NCI-H1092 treated with DMSO at 0.1 percent for 48 hours (cell line): ENCODE measurements at regions not wholly inside any gene's neighbourhood (a gene's known extent, or its start where the extent isn't known, plus 50 kb on each side); places are given as distances from the start of the nearest gene placed in this dataset.

Experiments used
- DNase-seq: peaks from one replicate; lab custom pipeline; 2025; lab: John Stamatoyannopoulos, UW

- DNase-seq = no peak
Observed at GRCh38 chr3:95939235-95939809, 875.1 kb upstream of the EPHA6 start.

DNA sequence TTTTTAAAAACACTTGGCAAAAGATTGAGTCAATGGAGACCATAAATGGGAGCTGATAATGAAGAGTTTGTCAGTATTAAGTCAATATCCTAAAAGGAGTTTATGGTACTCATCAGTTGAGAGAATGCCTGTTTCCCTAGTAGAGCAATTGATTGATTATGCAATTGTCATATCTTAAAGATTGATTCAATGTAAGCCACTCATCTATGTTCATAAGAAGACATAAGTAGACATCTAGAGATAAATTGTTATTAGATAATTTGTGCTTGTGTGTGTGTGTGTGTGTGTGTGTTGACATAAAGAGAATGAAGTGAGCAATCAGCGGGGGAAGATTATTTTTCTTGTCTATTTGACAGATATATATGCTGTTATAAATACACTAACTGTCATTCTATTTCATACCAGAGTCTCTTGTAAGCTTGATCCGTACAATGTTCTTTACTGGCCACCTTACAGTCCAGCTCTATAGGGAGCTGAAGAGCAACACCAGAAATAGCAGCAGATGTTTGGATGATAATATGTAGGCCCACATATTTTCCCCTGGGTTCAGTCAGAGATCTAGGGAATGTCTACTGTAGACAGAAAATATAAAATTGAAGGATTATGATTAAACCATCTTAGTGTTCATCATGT is 848.6 kb upstream of the EPHA6 start:
- no peak for DNase-seq

DNA sequence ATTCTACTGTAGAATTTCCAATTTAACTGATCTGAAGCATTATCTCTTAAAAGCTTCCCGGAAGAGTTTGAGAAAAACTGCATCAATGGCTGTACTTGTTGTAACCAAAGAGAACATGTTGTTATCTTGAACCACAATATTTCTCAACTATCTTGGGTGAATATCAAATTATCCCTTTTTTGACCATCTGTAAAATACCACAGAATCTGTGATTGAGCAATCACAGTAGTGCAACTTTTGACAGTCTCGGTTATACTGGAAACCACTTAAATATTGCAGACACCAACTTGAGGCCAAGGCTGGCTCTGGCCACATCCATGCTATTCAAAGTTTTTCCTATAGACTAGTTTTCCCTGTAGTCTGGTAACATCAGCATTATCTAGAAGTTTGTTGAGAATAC is 842.8 kb upstream of the EPHA6 start:
- DNase-seq = no peak

- no peak for DNase-seq
Observed at GRCh38 chr3:95994338-95994737, 820.1 kb upstream of the EPHA6 start.

GRCh38 chr3:96000966-96001365 is 813.4 kb upstream of the EPHA6 start:
- DNase-seq = no peak

GRCh38 chr3:96007650-96008195 is 806.7 kb upstream of the EPHA6 start:
- DNase-seq = no peak

- DNase-seq = no peak
Observed at GRCh38 chr3:96012939-96013338, 801.5 kb upstream of the EPHA6 start.

GRCh38 chr3:96017556-96017955 is 796.8 kb upstream of the EPHA6 start:
- no peak for DNase-seq

GRCh38 chr3:96022676-96023075 is 791.7 kb upstream of the EPHA6 start:
- no peak for DNase-seq

GRCh38 chr3:96027718-96028117 is 786.7 kb upstream of the EPHA6 start:
- no peak for DNase-seq

DNA sequence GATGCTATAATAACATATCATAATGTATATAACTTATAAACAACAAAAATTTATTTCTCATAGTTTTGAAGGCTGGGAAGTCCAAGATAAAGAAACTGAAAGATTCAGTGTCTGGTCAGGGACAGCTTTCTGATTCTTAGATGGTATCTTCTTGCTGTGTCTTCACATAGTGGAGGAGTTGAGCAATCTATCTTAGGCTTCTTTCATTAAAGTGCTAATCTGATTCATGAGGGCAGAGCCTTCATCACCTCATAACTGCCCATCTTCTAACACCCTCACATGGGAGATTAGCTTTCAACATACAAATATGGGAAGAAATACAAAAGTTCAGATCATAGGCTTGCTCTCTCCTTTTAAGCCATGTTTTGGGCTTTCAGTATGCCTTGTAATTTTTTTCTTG is 774.8 kb upstream of the EPHA6 start:
- DNase-seq = no peak

GRCh38 chr3:96059301-96059700 is 755.1 kb upstream of the EPHA6 start:
- DNase-seq = no peak

DNA sequence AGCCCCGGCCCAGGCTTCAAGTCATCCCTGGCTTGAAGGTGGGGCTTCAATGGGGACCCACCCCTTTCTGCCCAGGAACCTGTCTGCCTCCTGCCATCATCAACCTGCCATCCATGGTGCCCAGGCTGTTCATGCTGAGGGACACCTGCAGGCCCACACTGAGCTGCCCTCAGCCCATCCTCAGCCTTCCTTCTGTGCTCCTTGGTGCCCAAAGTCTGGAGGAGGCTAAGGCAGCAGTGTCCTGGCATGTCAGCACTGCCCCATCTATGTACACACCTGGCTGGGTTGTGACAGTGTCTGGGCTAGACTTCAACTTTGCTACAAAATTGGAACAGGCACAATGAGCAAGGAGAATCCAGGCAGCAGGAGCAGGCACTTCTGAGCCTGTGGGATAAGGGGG is 745.3 kb upstream of the EPHA6 start:
- DNase-seq = no peak

DNA sequence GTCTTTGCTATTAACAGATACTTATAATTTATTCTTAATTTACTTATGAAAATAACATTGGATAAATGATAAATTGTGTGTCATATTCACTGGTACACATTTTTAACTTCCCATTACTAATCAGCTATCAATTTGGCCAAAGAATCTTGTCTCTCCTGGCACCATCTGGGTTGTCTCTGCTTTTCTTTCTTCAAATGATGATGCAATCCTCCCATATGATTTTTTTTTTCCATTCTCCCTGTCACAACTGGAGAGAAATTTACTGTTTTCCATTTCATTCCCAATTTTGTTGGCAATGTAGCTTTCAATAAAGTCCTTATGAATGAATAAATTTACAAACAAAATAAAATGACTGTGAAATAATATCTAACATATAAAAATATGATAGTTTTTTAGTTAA is 743.7 kb upstream of the EPHA6 start:
- no peak for DNase-seq

- no peak for DNase-seq
Observed at GRCh38 chr3:96071097-96071496, 743.3 kb upstream of the EPHA6 start.

DNA sequence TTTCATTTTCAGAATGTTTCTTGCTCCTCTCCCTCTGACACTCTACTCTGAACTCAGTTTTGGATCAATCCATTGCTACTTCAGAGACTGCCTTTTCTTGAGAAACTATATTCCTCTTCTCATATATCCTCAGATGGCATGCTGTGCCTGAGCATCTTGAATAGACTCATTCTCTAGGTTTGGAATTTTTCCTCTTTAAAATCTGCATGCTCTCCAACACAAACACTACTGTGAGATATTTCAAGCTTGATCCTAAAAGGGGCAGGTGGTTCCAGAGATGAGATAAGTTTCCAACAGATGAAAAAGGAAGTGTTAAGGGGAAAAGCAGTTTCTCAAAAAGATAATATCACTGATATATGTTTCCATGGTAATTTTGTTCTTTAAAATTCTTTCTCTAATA is 742.2 kb upstream of the EPHA6 start:
- no peak for DNase-seq

DNA sequence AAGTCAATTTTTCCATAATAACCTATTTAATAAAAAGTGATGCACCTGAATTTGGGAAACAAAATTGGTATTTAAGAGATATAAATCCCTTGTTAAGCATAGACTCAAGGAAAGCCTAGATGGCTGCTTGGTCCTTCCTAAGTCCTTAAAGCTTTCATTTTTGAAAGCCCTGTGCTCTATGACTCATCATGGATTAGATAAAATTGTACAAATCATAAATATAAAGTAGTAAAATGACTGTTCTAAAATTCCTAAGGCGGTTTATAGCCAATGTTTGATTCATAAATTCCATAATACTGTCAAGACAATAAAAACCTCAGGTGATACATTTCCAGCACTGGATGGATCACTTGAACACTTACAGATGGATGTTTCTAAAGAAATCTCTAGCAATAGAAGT is 730.8 kb upstream of the EPHA6 start:
- DNase-seq = no peak

DNA sequence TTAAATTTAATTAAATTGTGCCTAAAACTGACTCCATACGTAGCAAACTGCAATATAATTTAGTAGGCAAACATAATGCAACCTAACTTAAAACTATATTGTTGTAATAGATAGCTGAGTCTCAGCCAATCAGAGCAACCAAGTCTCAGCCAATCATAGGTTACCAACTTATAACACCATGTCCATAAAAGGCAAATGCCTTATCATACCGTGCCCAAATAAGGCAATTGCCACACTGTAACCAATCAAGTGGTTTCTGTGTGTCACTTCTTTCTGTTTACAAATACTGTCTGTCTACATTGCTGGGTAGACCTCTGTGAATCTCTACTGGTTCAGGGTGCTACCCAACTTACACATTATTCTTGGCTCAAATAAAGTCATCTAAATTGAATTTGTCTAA is 728.4 kb upstream of the EPHA6 start:
- DNase-seq = no peak

DNA sequence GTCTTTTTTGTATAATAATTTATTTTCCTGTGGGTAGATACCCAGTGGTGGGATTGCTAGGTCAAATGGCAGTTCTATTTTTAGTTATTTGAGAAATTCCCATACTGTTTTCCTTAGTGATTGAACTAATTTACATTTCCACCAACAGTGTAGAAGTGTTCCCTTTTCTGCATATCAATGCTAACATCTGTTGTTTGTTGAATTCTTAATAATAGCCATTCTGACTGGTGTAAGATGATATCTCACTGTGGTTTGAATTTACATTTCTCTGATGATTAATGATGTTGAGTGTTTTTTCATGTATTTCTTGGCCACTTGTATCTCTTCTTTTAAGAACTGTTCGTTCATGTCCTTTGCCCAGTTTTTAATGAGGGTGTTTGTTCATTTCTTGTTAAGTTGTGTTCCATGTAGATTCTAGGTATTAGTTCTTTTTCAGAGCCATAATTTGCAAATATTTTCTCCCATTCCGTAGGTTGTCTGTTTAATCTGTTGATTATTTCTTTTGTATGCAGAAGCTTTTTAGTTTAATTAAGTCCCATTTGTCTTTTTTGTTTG is 713.3 kb upstream of the EPHA6 start:
- no peak for DNase-seq

GRCh38 chr3:96106701-96107100 is 707.7 kb upstream of the EPHA6 start:
- DNase-seq = no peak
